BE2C (cell line): ENCODE measurements at regions not wholly inside any gene's neighbourhood (a gene's known extent, or its start where the extent isn't known, plus 50 kb on each side); places are given as distances from the start of the nearest gene placed in this dataset.

Source experiments
- DNase-seq: peaks from one replicate; pipeline ENCODE4 v3.0.0-alpha.2; 2020
- H3K27me3 ChIP-seq: fragments of 250-450 bp; sonication (Bioruptor Pico); 2 replicates; pipeline ENCODE4 v1.5.1; 2020; ENCODE audit warnings: mild to moderate bottlenecking
- H3K36me3 ChIP-seq: fragments of 250-450 bp; sonication (Bioruptor Pico); 2 replicates; pipeline ENCODE4 v1.5.1; 2020; ENCODE audit warnings: mild to moderate bottlenecking
- H3K4me1 ChIP-seq: fragments of 250-450 bp; sonication (Bioruptor Pico); 2 replicates; pipeline ENCODE4 v1.5.1; 2020
- H3K4me3 ChIP-seq: 2 replicates; pipeline ENCODE4 v1.5.1; 2011; ENCODE audit warnings: low read depth, low read length
- H3K9me3 ChIP-seq: fragments of 250-450 bp; sonication (Bioruptor Pico); 2 replicates; pipeline ENCODE4 v1.5.1; 2020
- TF ChIP-seq, protein P1 (sequence below): IDR thresholded peaks from 2 replicates; pipeline ENCODE4 v1.5.1; 2012; ENCODE audit warnings: mild to moderate bottlenecking, low read depth, low read length

DNA sequence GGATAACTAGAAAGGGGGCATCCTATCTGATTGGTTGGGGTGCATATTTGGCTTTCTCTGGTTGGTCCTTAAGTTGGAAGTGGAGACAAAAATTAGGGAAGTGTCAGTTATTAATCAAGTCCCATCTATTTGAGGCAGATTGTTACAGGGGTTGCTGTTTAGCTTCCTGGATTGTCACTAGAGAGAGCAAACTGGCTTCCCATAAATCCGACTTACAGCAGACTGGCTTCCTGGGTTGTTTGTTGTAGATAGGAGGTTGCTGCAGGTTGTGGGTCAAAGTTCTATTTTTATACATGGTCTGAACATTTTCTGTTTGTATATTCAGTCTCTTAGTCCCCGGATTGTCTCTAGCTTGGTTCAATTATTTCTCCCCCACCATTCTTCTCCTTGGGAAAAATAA lies 106.1 kb upstream of the HABP2 start:
- no peaks in the 10 kb centered on the region for H3K27me3 ChIP-seq
- no peaks in the 10 kb centered on the region for H3K36me3 ChIP-seq
- H3K9me3 ChIP-seq: no peaks in the 10 kb centered on the region
- TF ChIP-seq, protein P1, sequence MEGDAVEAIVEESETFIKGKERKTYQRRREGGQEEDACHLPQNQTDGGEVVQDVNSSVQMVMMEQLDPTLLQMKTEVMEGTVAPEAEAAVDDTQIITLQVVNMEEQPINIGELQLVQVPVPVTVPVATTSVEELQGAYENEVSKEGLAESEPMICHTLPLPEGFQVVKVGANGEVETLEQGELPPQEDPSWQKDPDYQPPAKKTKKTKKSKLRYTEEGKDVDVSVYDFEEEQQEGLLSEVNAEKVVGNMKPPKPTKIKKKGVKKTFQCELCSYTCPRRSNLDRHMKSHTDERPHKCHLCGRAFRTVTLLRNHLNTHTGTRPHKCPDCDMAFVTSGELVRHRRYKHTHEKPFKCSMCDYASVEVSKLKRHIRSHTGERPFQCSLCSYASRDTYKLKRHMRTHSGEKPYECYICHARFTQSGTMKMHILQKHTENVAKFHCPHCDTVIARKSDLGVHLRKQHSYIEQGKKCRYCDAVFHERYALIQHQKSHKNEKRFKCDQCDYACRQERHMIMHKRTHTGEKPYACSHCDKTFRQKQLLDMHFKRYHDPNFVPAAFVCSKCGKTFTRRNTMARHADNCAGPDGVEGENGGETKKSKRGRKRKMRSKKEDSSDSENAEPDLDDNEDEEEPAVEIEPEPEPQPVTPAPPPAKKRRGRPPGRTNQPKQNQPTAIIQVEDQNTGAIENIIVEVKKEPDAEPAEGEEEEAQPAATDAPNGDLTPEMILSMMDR: no peak
- H3K4me1 ChIP-seq: no peaks in the 10 kb centered on the region
- H3K4me3 ChIP-seq: no peak overlapping the region
- no peak for DNase-seq

DNA sequence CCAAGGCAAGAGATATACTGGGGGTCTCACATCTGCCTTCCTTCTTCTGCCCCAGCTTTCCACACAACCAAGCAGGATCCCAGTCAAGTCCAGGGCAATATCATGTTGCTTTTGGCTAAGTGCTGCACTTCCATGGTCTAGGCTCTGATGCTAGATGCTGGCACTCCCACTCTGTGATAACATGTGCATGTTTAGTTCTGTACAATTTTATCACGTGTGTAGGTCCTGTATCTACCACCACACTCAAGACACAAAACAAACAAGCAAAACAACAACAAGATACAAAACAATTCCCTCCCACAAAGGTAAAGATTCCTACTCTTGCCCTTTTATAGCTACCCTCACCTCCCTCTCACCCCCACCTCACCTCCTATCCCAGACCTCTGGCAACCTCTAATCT lies 105.6 kb upstream of the HABP2 start:
- no peak overlapping the region for H3K4me3 ChIP-seq
- H3K9me3 ChIP-seq: no peaks in the 10 kb centered on the region
- H3K4me1 ChIP-seq: no peaks in the 10 kb centered on the region
- TF ChIP-seq, protein P1: no peak
- H3K36me3 ChIP-seq: no peaks in the 10 kb centered on the region
- no peaks in the 10 kb centered on the region for H3K27me3 ChIP-seq
- DNase-seq: no peak

DNA sequence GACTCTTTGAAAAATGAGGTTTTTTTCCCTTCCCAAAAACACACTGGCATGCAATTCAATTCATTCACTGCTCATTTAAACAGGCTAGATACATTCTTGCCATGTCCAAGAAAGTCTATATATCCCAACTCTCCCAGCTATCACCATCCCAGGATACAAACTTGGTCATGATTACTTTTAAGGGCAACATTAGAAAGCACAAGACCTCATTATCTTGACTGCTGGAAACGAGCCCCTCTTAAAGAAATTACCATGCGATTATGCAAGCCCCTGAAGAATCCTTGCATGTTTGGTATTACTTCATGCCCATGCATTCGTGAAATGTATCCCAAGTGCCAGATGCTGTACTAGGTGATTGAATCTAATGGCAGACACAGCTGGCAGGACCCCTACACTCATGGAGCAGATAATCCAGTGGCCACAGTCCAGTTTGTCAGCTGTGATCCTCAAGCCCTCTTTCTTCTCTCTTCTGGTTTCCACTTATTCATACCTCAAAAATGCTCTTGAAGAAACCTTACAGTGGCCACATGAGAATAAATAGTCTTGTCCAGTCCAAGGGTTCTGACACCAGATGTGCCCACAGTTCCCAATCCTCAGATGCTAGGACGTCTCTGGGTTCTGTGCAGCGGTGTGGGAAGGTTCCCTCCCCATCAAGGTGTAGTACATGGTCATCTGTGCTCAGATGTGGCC lies 103.7 kb upstream of the HABP2 start:
- DNase-seq: no peak
- TF ChIP-seq, protein P1: no peak

GRCh38 chr10:113450046-113450804 lies 102.6 kb upstream of the HABP2 start:
- TF ChIP-seq, protein P1: no peak
- H3K4me1 ChIP-seq: no peaks in the 10 kb centered on the region
- no peak overlapping the region for H3K4me3 ChIP-seq
- no peaks in the 10 kb centered on the region for H3K36me3 ChIP-seq
- H3K9me3 ChIP-seq: no peaks in the 10 kb centered on the region
- no peak for DNase-seq
- H3K27me3 ChIP-seq: no peaks in the 10 kb centered on the region

More for the DNA sequence above, 103.7 kb upstream of the HABP2 start:
- Histone ChIP-seq H3K4me1 (no peaks in the 10 kb centered on the region), H3K9me3 (no peaks in the 10 kb centered on the region), H3K4me3 (no peak overlapping the region), H3K36me3 (no peaks in the 10 kb centered on the region), H3K27me3 (no peaks in the 10 kb centered on the region)

DNA sequence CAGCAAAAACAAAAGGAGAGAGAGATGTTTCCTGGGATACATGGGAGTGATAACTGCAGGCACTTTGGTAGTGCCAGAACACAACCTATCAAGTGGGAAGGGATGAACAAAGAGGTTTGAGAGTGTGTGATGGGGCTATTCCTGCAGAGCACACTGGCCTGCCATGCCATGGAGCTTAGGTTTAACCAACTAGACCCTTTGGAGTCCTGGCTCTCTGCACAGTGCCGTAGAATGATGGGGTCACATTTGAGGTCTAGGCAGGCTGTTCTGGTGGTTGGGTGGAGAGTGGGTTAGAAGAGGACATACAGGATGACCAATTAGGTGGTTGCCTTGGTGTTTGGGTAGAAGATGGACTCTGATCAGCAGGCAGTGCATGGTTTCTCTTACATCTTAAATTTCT lies 101.9 kb upstream of the HABP2 start:
- DNase-seq: no peak
- TF ChIP-seq, protein P1: no peak
- H3K4me1 ChIP-seq: no peaks in the 10 kb centered on the region
- no peaks in the 10 kb centered on the region for H3K36me3 ChIP-seq
- H3K27me3 ChIP-seq: no peaks in the 10 kb centered on the region
- H3K9me3 ChIP-seq: no peaks in the 10 kb centered on the region
- H3K4me3 ChIP-seq: no peak overlapping the region
